ENCODE measurements at regions not wholly inside any gene's neighbourhood (a gene's known extent, or its start where the extent isn't known, plus 50 kb on each side); places are given as distances from the start of the nearest gene placed in this dataset.

GRCh38 chr1:38579056-38579455 lies 280.5 kb downstream of the RRAGC start:
- Mint-ChIP-seq H3K4me3 (no peak overlapping the region), H3K9me3 (no peaks in the 10 kb centered on the region), H3K27ac (no peak overlapping the region), H3K4me1 (ENCODE audit: low read depth in 2 of 2) (peaks cover 6 to 7% of the 10 kb centered on the region in 2 donors), H3K27me3 (peaks cover 37 to 82% of the 10 kb centered on the region in 2 donors), H3K36me3 (ENCODE audit: insufficient read depth) (no peaks in the 10 kb centered on the region)
- no peak for DNase-seq
- ATAC-seq (replicated peaks): no peak

GRCh38 chr1:38578271-38578951 lies 281.2 kb downstream of the RRAGC start:
- H3K27ac Mint-ChIP-seq: no peak overlapping the region
- H3K4me1 Mint-ChIP-seq (ENCODE audit: low read depth in 2 of 2): peaks cover 6 to 7% of the 10 kb centered on the region in 2 donors
- DNase-seq (no peak), ATAC-seq (replicated peaks) (no peak)
- no peaks in the 10 kb centered on the region for H3K36me3 Mint-ChIP-seq (ENCODE audit: insufficient read depth)
- peaks cover 37 to 80% of the 10 kb centered on the region in 2 donors for H3K27me3 Mint-ChIP-seq
- peak overlapping the region; percentile 49 to 56 for H3K4me3 Mint-ChIP-seq
- H3K9me3 Mint-ChIP-seq: no peaks in the 10 kb centered on the region

GRCh38 chr1:38577937-38578270 lies 281.7 kb downstream of the RRAGC start:
- H3K9me3 Mint-ChIP-seq: no peaks in the 10 kb centered on the region
- H3K27me3 Mint-ChIP-seq: peaks cover 37 to 80% of the 10 kb centered on the region in 2 donors
- H3K4me3 Mint-ChIP-seq: peak overlapping the region; percentile 49 to 56
- ATAC-seq (replicated peaks): no peak
- H3K36me3 Mint-ChIP-seq (ENCODE audit: insufficient read depth): no peaks in the 10 kb centered on the region
- no peak overlapping the region for H3K27ac Mint-ChIP-seq
- peaks cover 6 to 7% of the 10 kb centered on the region in 2 donors for H3K4me1 Mint-ChIP-seq (ENCODE audit: low read depth in 2 of 2)
- no peak for DNase-seq

GRCh38 chr1:38577385-38577784 lies 282.2 kb downstream of the RRAGC start:
- DNase-seq (no peak), ATAC-seq (replicated peaks) (no peak)
- Mint-ChIP-seq H3K4me3 (no peak overlapping the region), H3K27ac (no peak overlapping the region), H3K4me1 (ENCODE audit: low read depth in 2 of 2) (peaks cover 6 to 7% of the 10 kb centered on the region in 2 donors), H3K36me3 (ENCODE audit: insufficient read depth) (no peaks in the 10 kb centered on the region), H3K9me3 (no peaks in the 10 kb centered on the region), H3K27me3 (peaks cover 39 to 79% of the 10 kb centered on the region in 2 donors)

- DNase-seq (no peak), ATAC-seq (replicated peaks) (no peak)
- peaks cover 50 to 79% of the 10 kb centered on the region in 2 donors for H3K27me3 Mint-ChIP-seq
- H3K36me3 Mint-ChIP-seq (ENCODE audit: insufficient read depth): no peaks in the 10 kb centered on the region
- peaks cover 6 to 7% of the 10 kb centered on the region in 2 donors for H3K4me1 Mint-ChIP-seq (ENCODE audit: low read depth in 2 of 2)
- no peaks in the 10 kb centered on the region for H3K9me3 Mint-ChIP-seq
- H3K4me3 Mint-ChIP-seq: no peak overlapping the region
- H3K27ac Mint-ChIP-seq: no peak overlapping the region
Observed at GRCh38 chr1:38576241-38576640, 283.3 kb downstream of the RRAGC start.

- Mint-ChIP-seq H3K27ac (no peak overlapping the region), H3K4me1 (ENCODE audit: low read depth in 2 of 2) (peaks cover 0 to 2% of the 10 kb centered on the region in 2 donors), H3K36me3 (ENCODE audit: insufficient read depth) (no peaks in the 10 kb centered on the region), H3K9me3 (no peaks in the 10 kb centered on the region), H3K4me3 (no peak overlapping the region), H3K27me3 (peaks cover 39 to 81% of the 10 kb centered on the region in 2 donors)
- DNase-seq: no peak
- no peak for ATAC-seq (replicated peaks)
Observed at GRCh38 chr1:38571726-38572125, 287.8 kb downstream of the RRAGC start.

- H3K27ac Mint-ChIP-seq: no peak overlapping the region
- peaks cover 0 to 2% of the 10 kb centered on the region in 2 donors for H3K4me1 Mint-ChIP-seq (ENCODE audit: low read depth in 2 of 2)
- H3K36me3 Mint-ChIP-seq (ENCODE audit: insufficient read depth): no peaks in the 10 kb centered on the region
- H3K27me3 Mint-ChIP-seq: peaks cover 38 to 83% of the 10 kb centered on the region in 2 donors
- no peak overlapping the region for H3K4me3 Mint-ChIP-seq
- DNase-seq (no peak), ATAC-seq (replicated peaks) (no peak)
- no peaks in the 10 kb centered on the region for H3K9me3 Mint-ChIP-seq
Observed at GRCh38 chr1:38570657-38570975, 289.0 kb downstream of the RRAGC start.

- Mint-ChIP-seq H3K36me3 (ENCODE audit: insufficient read depth) (no peaks in the 10 kb centered on the region), H3K4me1 (ENCODE audit: low read depth in 2 of 2) (peaks cover 0 to 2% of the 10 kb centered on the region in 2 donors), H3K27ac (no peak overlapping the region), H3K4me3 (no peak overlapping the region), H3K27me3 (peaks cover 38 to 83% of the 10 kb centered on the region in 2 donors), H3K9me3 (no peaks in the 10 kb centered on the region)
- DNase-seq (no peak), ATAC-seq (replicated peaks) (no peak)
Observed at GRCh38 chr1:38569932-38570656, 289.5 kb downstream of the RRAGC start.

- ATAC-seq (replicated peaks) (no peak), DNase-seq (no peak)
- no peak overlapping the region for H3K4me3 Mint-ChIP-seq
- peak overlapping the region in 1 of 2 donors; percentile 71 for H3K27ac Mint-ChIP-seq
- no peaks in the 10 kb centered on the region for H3K9me3 Mint-ChIP-seq
- H3K27me3 Mint-ChIP-seq: peaks cover 45 to 95% of the 10 kb centered on the region in 2 donors
- no peaks in the 10 kb centered on the region for H3K36me3 Mint-ChIP-seq (ENCODE audit: insufficient read depth)
- peaks cover 7 to 8% of the 10 kb centered on the region in 2 donors for H3K4me1 Mint-ChIP-seq (ENCODE audit: low read depth in 2 of 2)
Observed at GRCh38 chr1:38568061-38568857, 291.3 kb downstream of the RRAGC start.

- ATAC-seq (replicated peaks) (no peak), DNase-seq (no peak)
Observed at GRCh38 chr1:38567401-38567800, 292.2 kb downstream of the RRAGC start.

GRCh38 chr1:38565020-38565491 lies 294.5 kb downstream of the RRAGC start:
- DNase-seq (no peak), ATAC-seq (replicated peaks) (no peak)
- Mint-ChIP-seq H3K36me3 (ENCODE audit: insufficient read depth) (peaks cover 3% of the 10 kb centered on the region), H3K9me3 (no peaks in the 10 kb centered on the region), H3K27ac (no peak overlapping the region), H3K27me3 (peaks cover 27 to 78% of the 10 kb centered on the region in 2 donors), H3K4me1 (ENCODE audit: low read depth in 2 of 2) (peaks cover 24 to 31% of the 10 kb centered on the region in 2 donors), H3K4me3 (no peak overlapping the region)

More at GRCh38 chr1:38567401-38567800, 292.2 kb downstream of the RRAGC start:
- Mint-ChIP-seq H3K9me3 (no peaks in the 10 kb centered on the region), H3K36me3 (ENCODE audit: insufficient read depth) (peaks cover 3% of the 10 kb centered on the region), H3K4me3 (no peak overlapping the region), H3K4me1 (ENCODE audit: low read depth in 2 of 2) (peaks cover 10 to 15% of the 10 kb centered on the region in 2 donors), H3K27me3 (peaks cover 43 to 99% of the 10 kb centered on the region in 2 donors), H3K27ac (peak overlapping the region in 1 of 2 donors; percentile 71)

- Mint-ChIP-seq H3K36me3 (ENCODE audit: insufficient read depth) (peaks cover 9% of the 10 kb centered on the region), H3K4me3 (no peak overlapping the region), H3K4me1 (ENCODE audit: low read depth in 2 of 2) (peaks cover 31 to 38% of the 10 kb centered on the region in 2 donors), H3K27ac (no peak overlapping the region), H3K9me3 (no peaks in the 10 kb centered on the region), H3K27me3 (peaks cover 22 to 69% of the 10 kb centered on the region in 2 donors)
- no peak for DNase-seq
- ATAC-seq (replicated peaks): no peak
Observed at GRCh38 chr1:38563942-38564735, 295.4 kb downstream of the RRAGC start.

GRCh38 chr1:38561725-38562124 lies 297.8 kb downstream of the RRAGC start:
- no peak for DNase-seq
- Mint-ChIP-seq H3K36me3 (ENCODE audit: insufficient read depth) (peaks cover 9% of the 10 kb centered on the region), H3K4me1 (ENCODE audit: low read depth in 2 of 2) (peaks cover 48 to 58% of the 10 kb centered on the region in 2 donors), H3K4me3 (peak overlapping the region; percentile 51 to 54), H3K27me3 (peaks cover 11 to 45% of the 10 kb centered on the region in 2 donors), H3K27ac (no peak overlapping the region), H3K9me3 (no peaks in the 10 kb centered on the region)
- no peak for ATAC-seq (replicated peaks)
